H9 (cell line): ENCODE measurements at regions not wholly inside any gene's neighbourhood (a gene's known extent, or its start where the extent isn't known, plus 50 kb on each side); places are given as distances from the start of the nearest gene placed in this dataset.

Experiments used
- DNase-seq: peaks from one replicate; pipeline ENCODE4 v3.0.0-alpha.2; 2017
- H2AFZ ChIP-seq: one replicate; pipeline ENCODE4 v1.6.1; 2013; ENCODE audit warnings: mild to moderate bottlenecking, low read length, control low read depth, moderate library complexity
- H2AK5ac ChIP-seq: 2 replicates; pipeline ENCODE4 v1.6.1; 2013; ENCODE audit warnings: low read length, control low read depth, mixed read lengths; ENCODE audit not compliant: insufficient read length
- H2BK120ac ChIP-seq: one replicate; pipeline ENCODE4 v1.6.1; 2013; ENCODE audit warnings: low read depth, mild to moderate bottlenecking, low read length, control low read depth, inconsistent platforms; ENCODE audit not compliant: poor library complexity, severe bottlenecking
- H2BK12ac ChIP-seq: 2 replicates; pipeline ENCODE4 v1.6.1; 2013; ENCODE audit warnings: low read length, control low read depth, mixed read lengths, low read depth; ENCODE audit not compliant: insufficient read length
- H2BK15ac ChIP-seq: 2 replicates; pipeline ENCODE4 v1.6.1; 2013; ENCODE audit warnings: low read depth, low read length, control low read depth
- H2BK20ac ChIP-seq: one replicate; pipeline ENCODE4 v1.6.1; 2013; ENCODE audit warnings: low read depth, mild to moderate bottlenecking, low read length, control low read depth, inconsistent platforms; ENCODE audit not compliant: poor library complexity, severe bottlenecking
- H2BK5ac ChIP-seq: 2 replicates; pipeline ENCODE4 v1.6.1; 2013; ENCODE audit warnings: low read length, control low read depth, mixed read lengths; ENCODE audit not compliant: insufficient read length
- H3K14ac ChIP-seq: 2 replicates; pipeline ENCODE4 v1.6.1; 2013; ENCODE audit warnings: low read length, control low read depth; ENCODE audit not compliant: insufficient read depth
- H3K18ac ChIP-seq: 2 replicates; pipeline ENCODE4 v1.6.1; 2013; ENCODE audit warnings: low read depth, mild to moderate bottlenecking, mixed read lengths, low read length, control low read depth; ENCODE audit not compliant: insufficient read length
- H3K23ac ChIP-seq: 2 replicates; pipeline ENCODE4 v1.6.1; 2013; ENCODE audit warnings: low read length, control low read depth, mixed read lengths, low read depth; ENCODE audit not compliant: insufficient read length
- H3K23me2 ChIP-seq: 2 replicates; pipeline ENCODE4 v1.6.1; 2013; ENCODE audit warnings: low read depth, mild to moderate bottlenecking, mixed read lengths, low read length, control low read depth; ENCODE audit not compliant: insufficient read length, poor library complexity, severe bottlenecking
- H3K27ac ChIP-seq: 2 replicates; pipeline ENCODE4 v1.5.1; 2013; ENCODE audit warnings: low read length, control low read depth, mixed read lengths, low read depth; ENCODE audit not compliant: insufficient read length
- H3K27me3 ChIP-seq: 2 replicates; pipeline ENCODE4 v1.6.1; 2013; ENCODE audit warnings: low read length, control low read depth, inconsistent platforms; ENCODE audit not compliant: insufficient read depth
- H3K4ac ChIP-seq: 2 replicates; pipeline ENCODE4 v1.6.1; 2013; ENCODE audit warnings: low read depth, mild to moderate bottlenecking, control low read depth, inconsistent platforms, low read length, moderate library complexity
- H3K4me1 ChIP-seq: 2 replicates; pipeline ENCODE4 v1.6.1; 2013; ENCODE audit warnings: low read length, control low read depth, inconsistent platforms; ENCODE audit not compliant: insufficient read depth
- H3K4me2 ChIP-seq: 2 replicates; pipeline ENCODE4 v1.6.1; 2013; ENCODE audit warnings: low read length, control low read depth, mixed read lengths; ENCODE audit not compliant: insufficient read length, insufficient read depth
- H3K56ac ChIP-seq: 2 replicates; pipeline ENCODE4 v1.6.1; 2013; ENCODE audit warnings: low read depth, mild to moderate bottlenecking, mixed read lengths, low read length, control low read depth; ENCODE audit not compliant: insufficient read length
- H3K79me1 ChIP-seq: 2 replicates; pipeline ENCODE4 v1.6.1; 2013; ENCODE audit warnings: low read depth, mild to moderate bottlenecking, moderate library complexity, low read length, control low read depth, inconsistent platforms; ENCODE audit not compliant: insufficient read depth, poor library complexity, severe bottlenecking
- H3K79me2 ChIP-seq: 2 replicates; pipeline ENCODE4 v1.6.1; 2013; ENCODE audit warnings: low read length, control low read depth, inconsistent platforms; ENCODE audit not compliant: insufficient read depth
- H3K9ac ChIP-seq: 2 replicates; pipeline ENCODE4 v1.6.1; 2013; ENCODE audit warnings: low read length, control low read depth, mixed read lengths; ENCODE audit not compliant: insufficient read length; ENCODE audit errors: extremely low read depth
- H3K9me3 ChIP-seq: one replicate; pipeline ENCODE4 v1.6.1; 2013; ENCODE audit warnings: low read depth, low read length, inconsistent platforms; ENCODE audit not compliant: control insufficient read depth
- H3T11ph ChIP-seq: one replicate; pipeline ENCODE4 v1.6.1; 2013; ENCODE audit warnings: mild to moderate bottlenecking, low read length, control low read depth, inconsistent platforms
- H4K20me1 ChIP-seq: one replicate; pipeline ENCODE4 v1.6.1; 2013; ENCODE audit not compliant: control insufficient read depth, insufficient read length, insufficient read depth
- H4K5ac ChIP-seq: 2 replicates; pipeline ENCODE4 v1.6.1; 2013; ENCODE audit warnings: low read depth, mild to moderate bottlenecking, mixed read lengths, low read length, control low read depth; ENCODE audit not compliant: insufficient read length
- H4K8ac ChIP-seq: replicated peaks from 2 replicates; pipeline ENCODE4 v1.6.1; 2013; ENCODE audit warnings: low read length, control low read depth, mixed read lengths, low read depth; ENCODE audit not compliant: insufficient read length
- H4K91ac ChIP-seq: 2 replicates; pipeline ENCODE4 v1.6.1; 2013; ENCODE audit warnings: low read depth, mild to moderate bottlenecking, moderate library complexity, mixed read lengths, low read length, control low read depth; ENCODE audit not compliant: insufficient read length
- H3K27ac Mint-ChIP-seq, 3 experiments: 2 replicates in 2 of 3; 3 replicates in 1 of 3; pipeline ENCODE4 v1.8.0; 2020 to 2021; ENCODE audit warnings: mixed read lengths in 3 of 3, mild to moderate bottlenecking in 1 of 3, moderate library complexity in 1 of 3
- H3K27me3 Mint-ChIP-seq: 2 replicates; pipeline ENCODE4 v1.8.0; 2021; ENCODE audit warnings: low read depth, mild to moderate bottlenecking, moderate library complexity, mixed read lengths
- H3K36me3 Mint-ChIP-seq, 3 experiments: 2 replicates in 2 of 3; 3 replicates in 1 of 3; pipeline ENCODE4 v1.8.0; 2020 to 2021; ENCODE audit warnings: low read depth in 3 of 3, mixed read lengths in 3 of 3; ENCODE audit not compliant: insufficient read depth in 1 of 3
- H3K4me1 Mint-ChIP-seq, 2 experiments: 2 replicates each; pipeline ENCODE4 v1.8.0; 2020; ENCODE audit warnings: mixed read lengths in 2 of 2
- H3K4me3 Mint-ChIP-seq, 2 experiments: 2 replicates in 1 of 2; 3 replicates in 1 of 2; pipeline ENCODE4 v1.8.0; 2020 to 2021; ENCODE audit warnings: mild to moderate bottlenecking in 2 of 2, mixed read lengths in 2 of 2, moderate library complexity in 1 of 2
- H3K9me3 Mint-ChIP-seq, 2 experiments: 2 replicates in 1 of 2; 3 replicates in 1 of 2; pipeline ENCODE4 v1.8.0; 2020; ENCODE audit warnings: mild to moderate bottlenecking in 2 of 2, mixed read lengths in 2 of 2, moderate library complexity in 1 of 2
- WGBS: extraction: QIAGEN DNeasy Blood & Tissue Kit; methylation state at CpG from one replicate; pipeline ENCODE4 v1.1.7; 2013; ENCODE audit warnings: missing lambda C conversion rate, low lambda C conversion rate, mixed read lengths; ENCODE audit not compliant: insufficient read length; ENCODE audit errors: extremely low coverage; 5-methylcytosine and 5-hydroxymethylcytosine counted together
- TF ChIP-seq, protein P1 (sequence below): fragments of 200-600 bp; sonication (generic); conservative IDR thresholded peaks from 3 replicates; pipeline ENCODE4 v1.8.0; 2021; ENCODE audit warnings: antibody characterized with exemption, mild to moderate bottlenecking

DNA sequence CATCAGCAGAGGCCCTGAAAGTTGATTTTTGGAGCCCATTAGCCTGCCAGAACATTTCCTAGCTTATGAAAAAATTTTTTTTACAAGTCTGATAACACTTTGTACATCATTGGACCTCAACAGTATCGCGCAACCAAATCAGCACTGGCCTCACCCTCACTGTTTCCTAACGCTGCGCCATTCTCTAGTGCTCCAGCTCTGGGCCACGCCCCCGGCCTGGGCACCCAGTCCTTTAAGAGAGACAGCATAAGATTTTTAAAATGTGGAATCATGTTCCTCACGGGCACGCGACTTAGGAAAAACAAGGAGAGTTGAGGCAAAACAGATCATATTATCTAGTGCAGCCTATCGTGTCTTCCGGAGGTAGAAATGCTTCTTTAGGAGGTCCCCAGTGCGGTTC is 114.5 kb downstream of the BOD1 start:
- H3K4me1 Mint-ChIP-seq = peaks cover 10% of the 10 kb centered on the region in 2 experiments
- Histone ChIP-seq H3K18ac (no peak overlapping the region), H4K5ac (no peak overlapping the region), H3K23ac (no peak overlapping the region), H3K14ac (no peak overlapping the region), H4K20me1 (no peaks in the 10 kb centered on the region), H3K4me1 (peaks cover 2% of the 10 kb centered on the region; the same call in 1 of the 2 replicates), H2BK12ac (no peak overlapping the region), H3K27me3 (no peaks in the 10 kb centered on the region), H3K4me2 (no peak overlapping the region), H3K56ac (no peak overlapping the region), H2AK5ac (no peak overlapping the region), H3T11ph (no peak overlapping the region), H2BK5ac (no peak overlapping the region), H3K4ac (no peak overlapping the region), H2BK20ac (no peak overlapping the region), H4K8ac (no peak overlapping the region), H3K9me3 (no peaks in the 10 kb centered on the region), H3K23me2 (peaks cover 4% of the 10 kb centered on the region), H2BK120ac (no peak overlapping the region), H3K27ac (no peak overlapping the region), H3K9ac (no peak overlapping the region), H3K79me1 (no peaks in the 10 kb centered on the region), H2BK15ac (no peak overlapping the region), H4K91ac (no peak overlapping the region), H2AFZ (no peak overlapping the region), H3K79me2 (no peaks in the 10 kb centered on the region)
- TF ChIP-seq, protein P1, sequence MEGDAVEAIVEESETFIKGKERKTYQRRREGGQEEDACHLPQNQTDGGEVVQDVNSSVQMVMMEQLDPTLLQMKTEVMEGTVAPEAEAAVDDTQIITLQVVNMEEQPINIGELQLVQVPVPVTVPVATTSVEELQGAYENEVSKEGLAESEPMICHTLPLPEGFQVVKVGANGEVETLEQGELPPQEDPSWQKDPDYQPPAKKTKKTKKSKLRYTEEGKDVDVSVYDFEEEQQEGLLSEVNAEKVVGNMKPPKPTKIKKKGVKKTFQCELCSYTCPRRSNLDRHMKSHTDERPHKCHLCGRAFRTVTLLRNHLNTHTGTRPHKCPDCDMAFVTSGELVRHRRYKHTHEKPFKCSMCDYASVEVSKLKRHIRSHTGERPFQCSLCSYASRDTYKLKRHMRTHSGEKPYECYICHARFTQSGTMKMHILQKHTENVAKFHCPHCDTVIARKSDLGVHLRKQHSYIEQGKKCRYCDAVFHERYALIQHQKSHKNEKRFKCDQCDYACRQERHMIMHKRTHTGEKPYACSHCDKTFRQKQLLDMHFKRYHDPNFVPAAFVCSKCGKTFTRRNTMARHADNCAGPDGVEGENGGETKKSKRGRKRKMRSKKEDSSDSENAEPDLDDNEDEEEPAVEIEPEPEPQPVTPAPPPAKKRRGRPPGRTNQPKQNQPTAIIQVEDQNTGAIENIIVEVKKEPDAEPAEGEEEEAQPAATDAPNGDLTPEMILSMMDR = no peak
- peaks cover 6% of the 10 kb centered on the region for H3K27me3 Mint-ChIP-seq
- no peaks in the 10 kb centered on the region for H3K36me3 Mint-ChIP-seq
- no peak for DNase-seq
- H3K4me3 Mint-ChIP-seq = no peak overlapping the region
- H3K27ac Mint-ChIP-seq = no peak overlapping the region
- peaks cover 4 to 6% of the 10 kb centered on the region in 2 experiments; a peak in 4 of 5 replicates for H3K9me3 Mint-ChIP-seq
- WGBS = no CpG with 5 or more reads among the region's 12 CpGs
